H9 (cell line): ENCODE measurements at regions not wholly inside any gene's neighbourhood (a gene's known extent, or its start where the extent isn't known, plus 50 kb on each side); places are given as distances from the start of the nearest gene placed in this dataset.

ENCODE experiments used
- DNase-seq: peaks from one replicate; pipeline ENCODE4 v3.0.0-alpha.2; 2017
- H2AFZ ChIP-seq: one replicate; pipeline ENCODE4 v1.6.1; 2013; ENCODE audit warnings: mild to moderate bottlenecking, low read length, control low read depth, moderate library complexity
- H2AK5ac ChIP-seq: 2 replicates; pipeline ENCODE4 v1.6.1; 2013; ENCODE audit warnings: low read length, control low read depth, mixed read lengths; ENCODE audit not compliant: insufficient read length
- H2BK120ac ChIP-seq: one replicate; pipeline ENCODE4 v1.6.1; 2013; ENCODE audit warnings: low read depth, mild to moderate bottlenecking, low read length, control low read depth, inconsistent platforms; ENCODE audit not compliant: poor library complexity, severe bottlenecking
- H2BK12ac ChIP-seq: 2 replicates; pipeline ENCODE4 v1.6.1; 2013; ENCODE audit warnings: low read length, control low read depth, mixed read lengths, low read depth; ENCODE audit not compliant: insufficient read length
- H2BK15ac ChIP-seq: 2 replicates; pipeline ENCODE4 v1.6.1; 2013; ENCODE audit warnings: low read depth, low read length, control low read depth
- H2BK20ac ChIP-seq: one replicate; pipeline ENCODE4 v1.6.1; 2013; ENCODE audit warnings: low read depth, mild to moderate bottlenecking, low read length, control low read depth, inconsistent platforms; ENCODE audit not compliant: poor library complexity, severe bottlenecking
- H2BK5ac ChIP-seq: 2 replicates; pipeline ENCODE4 v1.6.1; 2013; ENCODE audit warnings: low read length, control low read depth, mixed read lengths; ENCODE audit not compliant: insufficient read length
- H3K14ac ChIP-seq: 2 replicates; pipeline ENCODE4 v1.6.1; 2013; ENCODE audit warnings: low read length, control low read depth; ENCODE audit not compliant: insufficient read depth
- H3K18ac ChIP-seq: 2 replicates; pipeline ENCODE4 v1.6.1; 2013; ENCODE audit warnings: low read depth, mild to moderate bottlenecking, mixed read lengths, low read length, control low read depth; ENCODE audit not compliant: insufficient read length
- H3K23ac ChIP-seq: 2 replicates; pipeline ENCODE4 v1.6.1; 2013; ENCODE audit warnings: low read length, control low read depth, mixed read lengths, low read depth; ENCODE audit not compliant: insufficient read length
- H3K23me2 ChIP-seq: 2 replicates; pipeline ENCODE4 v1.6.1; 2013; ENCODE audit warnings: low read depth, mild to moderate bottlenecking, mixed read lengths, low read length, control low read depth; ENCODE audit not compliant: insufficient read length, poor library complexity, severe bottlenecking
- H3K27ac ChIP-seq: 2 replicates; pipeline ENCODE4 v1.5.1; 2013; ENCODE audit warnings: low read length, control low read depth, mixed read lengths, low read depth; ENCODE audit not compliant: insufficient read length
- H3K27me3 ChIP-seq: 2 replicates; pipeline ENCODE4 v1.6.1; 2013; ENCODE audit warnings: low read length, control low read depth, inconsistent platforms; ENCODE audit not compliant: insufficient read depth
- H3K4ac ChIP-seq: 2 replicates; pipeline ENCODE4 v1.6.1; 2013; ENCODE audit warnings: low read depth, mild to moderate bottlenecking, control low read depth, inconsistent platforms, low read length, moderate library complexity
- H3K4me1 ChIP-seq: 2 replicates; pipeline ENCODE4 v1.6.1; 2013; ENCODE audit warnings: low read length, control low read depth, inconsistent platforms; ENCODE audit not compliant: insufficient read depth
- H3K4me2 ChIP-seq: 2 replicates; pipeline ENCODE4 v1.6.1; 2013; ENCODE audit warnings: low read length, control low read depth, mixed read lengths; ENCODE audit not compliant: insufficient read length, insufficient read depth
- H3K56ac ChIP-seq: 2 replicates; pipeline ENCODE4 v1.6.1; 2013; ENCODE audit warnings: low read depth, mild to moderate bottlenecking, mixed read lengths, low read length, control low read depth; ENCODE audit not compliant: insufficient read length
- H3K79me1 ChIP-seq: 2 replicates; pipeline ENCODE4 v1.6.1; 2013; ENCODE audit warnings: low read depth, mild to moderate bottlenecking, moderate library complexity, low read length, control low read depth, inconsistent platforms; ENCODE audit not compliant: insufficient read depth, poor library complexity, severe bottlenecking
- H3K79me2 ChIP-seq: 2 replicates; pipeline ENCODE4 v1.6.1; 2013; ENCODE audit warnings: low read length, control low read depth, inconsistent platforms; ENCODE audit not compliant: insufficient read depth
- H3K9ac ChIP-seq: 2 replicates; pipeline ENCODE4 v1.6.1; 2013; ENCODE audit warnings: low read length, control low read depth, mixed read lengths; ENCODE audit not compliant: insufficient read length; ENCODE audit errors: extremely low read depth
- H3K9me3 ChIP-seq: one replicate; pipeline ENCODE4 v1.6.1; 2013; ENCODE audit warnings: low read depth, low read length, inconsistent platforms; ENCODE audit not compliant: control insufficient read depth
- H3T11ph ChIP-seq: one replicate; pipeline ENCODE4 v1.6.1; 2013; ENCODE audit warnings: mild to moderate bottlenecking, low read length, control low read depth, inconsistent platforms
- H4K20me1 ChIP-seq: one replicate; pipeline ENCODE4 v1.6.1; 2013; ENCODE audit not compliant: control insufficient read depth, insufficient read length, insufficient read depth
- H4K5ac ChIP-seq: 2 replicates; pipeline ENCODE4 v1.6.1; 2013; ENCODE audit warnings: low read depth, mild to moderate bottlenecking, mixed read lengths, low read length, control low read depth; ENCODE audit not compliant: insufficient read length
- H4K8ac ChIP-seq: replicated peaks from 2 replicates; pipeline ENCODE4 v1.6.1; 2013; ENCODE audit warnings: low read length, control low read depth, mixed read lengths, low read depth; ENCODE audit not compliant: insufficient read length
- H4K91ac ChIP-seq: 2 replicates; pipeline ENCODE4 v1.6.1; 2013; ENCODE audit warnings: low read depth, mild to moderate bottlenecking, moderate library complexity, mixed read lengths, low read length, control low read depth; ENCODE audit not compliant: insufficient read length
- H3K27ac Mint-ChIP-seq, 3 experiments: 2 replicates in 2 of 3; 3 replicates in 1 of 3; pipeline ENCODE4 v1.8.0; 2020 to 2021; ENCODE audit warnings: mixed read lengths in 3 of 3, mild to moderate bottlenecking in 1 of 3, moderate library complexity in 1 of 3
- H3K27me3 Mint-ChIP-seq: 2 replicates; pipeline ENCODE4 v1.8.0; 2021; ENCODE audit warnings: low read depth, mild to moderate bottlenecking, moderate library complexity, mixed read lengths
- H3K36me3 Mint-ChIP-seq, 3 experiments: 2 replicates in 2 of 3; 3 replicates in 1 of 3; pipeline ENCODE4 v1.8.0; 2020 to 2021; ENCODE audit warnings: low read depth in 3 of 3, mixed read lengths in 3 of 3; ENCODE audit not compliant: insufficient read depth in 1 of 3
- H3K4me1 Mint-ChIP-seq, 2 experiments: 2 replicates each; pipeline ENCODE4 v1.8.0; 2020; ENCODE audit warnings: mixed read lengths in 2 of 2
- H3K4me3 Mint-ChIP-seq, 2 experiments: 2 replicates in 1 of 2; 3 replicates in 1 of 2; pipeline ENCODE4 v1.8.0; 2020 to 2021; ENCODE audit warnings: mild to moderate bottlenecking in 2 of 2, mixed read lengths in 2 of 2, moderate library complexity in 1 of 2
- H3K9me3 Mint-ChIP-seq, 2 experiments: 2 replicates in 1 of 2; 3 replicates in 1 of 2; pipeline ENCODE4 v1.8.0; 2020; ENCODE audit warnings: mild to moderate bottlenecking in 2 of 2, mixed read lengths in 2 of 2, moderate library complexity in 1 of 2
- WGBS: extraction: QIAGEN DNeasy Blood & Tissue Kit; methylation state at CpG from one replicate; pipeline ENCODE4 v1.1.7; 2013; ENCODE audit warnings: missing lambda C conversion rate, low lambda C conversion rate, mixed read lengths; ENCODE audit not compliant: insufficient read length; ENCODE audit errors: extremely low coverage; 5-methylcytosine and 5-hydroxymethylcytosine counted together
- TF ChIP-seq, protein P1 (sequence below): fragments of 200-600 bp; sonication (generic); conservative IDR thresholded peaks from 3 replicates; pipeline ENCODE4 v1.8.0; 2021; ENCODE audit warnings: antibody characterized with exemption, mild to moderate bottlenecking

DNA sequence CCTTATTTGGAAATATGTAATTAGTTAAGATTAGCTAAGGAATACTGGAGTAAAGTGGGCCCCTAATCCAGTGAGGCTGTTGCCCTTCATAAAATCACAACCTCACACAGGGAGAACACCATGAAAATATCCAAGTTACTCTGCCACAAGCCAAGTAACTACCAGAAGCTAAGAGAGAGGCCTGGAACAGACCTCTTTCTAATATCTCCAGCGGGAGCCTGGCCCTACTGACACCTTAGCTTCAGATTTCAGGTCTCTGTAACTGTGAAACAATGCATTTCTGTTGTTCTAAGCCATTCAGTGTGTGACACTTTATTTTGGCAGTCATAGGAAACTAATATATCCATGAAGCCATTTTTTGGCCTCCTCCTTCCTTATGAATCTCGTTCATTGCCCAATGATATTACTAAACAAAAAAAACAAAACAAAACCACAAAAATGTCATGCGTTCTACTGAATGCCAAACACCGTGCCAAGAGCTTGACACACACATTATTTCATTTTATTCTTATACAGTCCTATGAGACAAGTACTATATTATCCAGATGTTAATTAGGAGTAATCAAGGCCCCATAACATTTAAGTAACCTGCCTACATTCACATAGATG, 699.0 kb downstream of the MAT2B start:
- Mint-ChIP-seq H3K4me3 (no peak overlapping the region), H3K27ac (no peak overlapping the region), H3K27me3 (no peaks in the 10 kb centered on the region), H3K36me3 (no peaks in the 10 kb centered on the region), H3K4me1 (peaks cover 7 to 18% of the 10 kb centered on the region in 2 experiments), H3K9me3 (no peaks in the 10 kb centered on the region)
- no peak overlapping the region for H2BK120ac ChIP-seq
- H3K9me3 ChIP-seq = no peaks in the 10 kb centered on the region
- no peak overlapping the region for H3K14ac ChIP-seq
- no peak overlapping the region for H3T11ph ChIP-seq
- H2BK20ac ChIP-seq = no peak overlapping the region
- no peaks in the 10 kb centered on the region for H3K23me2 ChIP-seq
- H3K4me2 ChIP-seq = no peak overlapping the region
- H3K4ac ChIP-seq = no peak overlapping the region
- H3K56ac ChIP-seq = no peak overlapping the region
- H3K18ac ChIP-seq = no peak overlapping the region
- no peak overlapping the region for H2AK5ac ChIP-seq
- WGBS = no CpG with 5 or more reads among the region's 4 CpGs
- H2BK12ac ChIP-seq = no peak overlapping the region
- no peak overlapping the region for H4K8ac ChIP-seq
- TF ChIP-seq, protein P1, sequence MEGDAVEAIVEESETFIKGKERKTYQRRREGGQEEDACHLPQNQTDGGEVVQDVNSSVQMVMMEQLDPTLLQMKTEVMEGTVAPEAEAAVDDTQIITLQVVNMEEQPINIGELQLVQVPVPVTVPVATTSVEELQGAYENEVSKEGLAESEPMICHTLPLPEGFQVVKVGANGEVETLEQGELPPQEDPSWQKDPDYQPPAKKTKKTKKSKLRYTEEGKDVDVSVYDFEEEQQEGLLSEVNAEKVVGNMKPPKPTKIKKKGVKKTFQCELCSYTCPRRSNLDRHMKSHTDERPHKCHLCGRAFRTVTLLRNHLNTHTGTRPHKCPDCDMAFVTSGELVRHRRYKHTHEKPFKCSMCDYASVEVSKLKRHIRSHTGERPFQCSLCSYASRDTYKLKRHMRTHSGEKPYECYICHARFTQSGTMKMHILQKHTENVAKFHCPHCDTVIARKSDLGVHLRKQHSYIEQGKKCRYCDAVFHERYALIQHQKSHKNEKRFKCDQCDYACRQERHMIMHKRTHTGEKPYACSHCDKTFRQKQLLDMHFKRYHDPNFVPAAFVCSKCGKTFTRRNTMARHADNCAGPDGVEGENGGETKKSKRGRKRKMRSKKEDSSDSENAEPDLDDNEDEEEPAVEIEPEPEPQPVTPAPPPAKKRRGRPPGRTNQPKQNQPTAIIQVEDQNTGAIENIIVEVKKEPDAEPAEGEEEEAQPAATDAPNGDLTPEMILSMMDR = no peak
- no peaks in the 10 kb centered on the region for H3K79me2 ChIP-seq
- no peak overlapping the region for H3K9ac ChIP-seq
- no peak overlapping the region for H4K91ac ChIP-seq
- H2BK15ac ChIP-seq = no peak overlapping the region
- H3K27me3 ChIP-seq = no peaks in the 10 kb centered on the region
- no peaks in the 10 kb centered on the region for H4K20me1 ChIP-seq
- H3K4me1 ChIP-seq = no peaks in the 10 kb centered on the region
- no peak overlapping the region for H4K5ac ChIP-seq
- no peak for DNase-seq
- no peak overlapping the region for H3K23ac ChIP-seq
- H2BK5ac ChIP-seq = no peak overlapping the region
- H3K79me1 ChIP-seq = no peaks in the 10 kb centered on the region
- H3K27ac ChIP-seq = no peak overlapping the region
- no peak overlapping the region for H2AFZ ChIP-seq
